ENCODE measurements at regions not wholly inside any gene's neighbourhood (a gene's known extent, or its start where the extent isn't known, plus 50 kb on each side); places are given as distances from the start of the nearest gene placed in this dataset.
"Not testable (repeated sequence)": the region's sequence is repeated elsewhere in the genome, so short reads cannot be mapped to it uniquely, and the experiment has no call there.

DNA sequence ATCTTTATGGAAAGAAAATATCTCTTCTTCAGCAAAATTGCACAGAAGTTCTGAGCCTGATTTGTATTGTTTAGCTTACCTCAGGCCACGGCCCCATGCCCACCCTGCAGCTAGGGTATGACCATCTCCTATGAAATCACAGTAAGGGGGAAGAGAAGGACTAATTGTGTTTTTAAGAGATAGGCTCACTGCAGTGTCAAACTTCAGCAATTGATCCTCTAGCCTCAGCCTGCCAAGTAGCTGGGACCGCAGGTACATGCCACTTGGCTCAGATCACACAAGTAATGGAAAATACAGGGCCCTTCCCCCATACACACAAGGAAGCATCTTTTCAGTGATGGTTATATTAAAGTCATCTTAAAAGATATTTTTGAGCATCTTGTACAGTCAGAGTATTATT is 60.0 kb downstream of the DMAC1 start:
- DNase-seq = no peak

DNA sequence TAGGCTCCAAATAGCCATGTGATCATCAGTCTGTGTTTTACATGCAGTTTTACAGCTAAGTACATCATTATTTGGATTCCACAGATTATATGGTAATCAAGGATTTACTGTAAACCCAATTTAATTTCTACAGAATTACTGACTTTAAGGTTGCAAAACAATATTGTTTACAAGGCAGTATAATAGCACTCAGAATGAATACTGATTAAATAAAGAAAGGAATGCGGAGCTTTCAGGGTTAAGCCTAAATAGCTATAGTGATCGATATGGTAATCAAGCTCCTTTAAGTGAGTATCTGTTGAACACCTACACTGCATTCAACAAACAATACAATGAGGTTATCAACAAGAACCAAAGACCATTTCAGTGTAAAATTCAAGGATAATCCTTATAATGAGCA is 64.3 kb downstream of the DMAC1 start:
- DNase-seq = no peak

DNA sequence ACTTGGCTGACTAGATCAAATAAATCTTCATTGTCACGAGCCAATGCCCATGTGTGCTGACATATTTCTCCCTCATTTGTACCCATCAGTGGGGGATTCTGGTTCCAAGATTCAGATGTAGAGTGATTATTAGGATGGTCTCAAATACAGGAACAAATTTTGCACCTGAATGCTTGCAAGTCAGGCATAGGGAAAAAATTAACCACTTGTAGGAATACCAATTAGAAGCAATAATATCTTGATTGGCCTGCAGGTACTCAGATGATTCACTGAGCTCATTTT is 69.5 kb downstream of the DMAC1 start:
- DNase-seq = no peak

DNA sequence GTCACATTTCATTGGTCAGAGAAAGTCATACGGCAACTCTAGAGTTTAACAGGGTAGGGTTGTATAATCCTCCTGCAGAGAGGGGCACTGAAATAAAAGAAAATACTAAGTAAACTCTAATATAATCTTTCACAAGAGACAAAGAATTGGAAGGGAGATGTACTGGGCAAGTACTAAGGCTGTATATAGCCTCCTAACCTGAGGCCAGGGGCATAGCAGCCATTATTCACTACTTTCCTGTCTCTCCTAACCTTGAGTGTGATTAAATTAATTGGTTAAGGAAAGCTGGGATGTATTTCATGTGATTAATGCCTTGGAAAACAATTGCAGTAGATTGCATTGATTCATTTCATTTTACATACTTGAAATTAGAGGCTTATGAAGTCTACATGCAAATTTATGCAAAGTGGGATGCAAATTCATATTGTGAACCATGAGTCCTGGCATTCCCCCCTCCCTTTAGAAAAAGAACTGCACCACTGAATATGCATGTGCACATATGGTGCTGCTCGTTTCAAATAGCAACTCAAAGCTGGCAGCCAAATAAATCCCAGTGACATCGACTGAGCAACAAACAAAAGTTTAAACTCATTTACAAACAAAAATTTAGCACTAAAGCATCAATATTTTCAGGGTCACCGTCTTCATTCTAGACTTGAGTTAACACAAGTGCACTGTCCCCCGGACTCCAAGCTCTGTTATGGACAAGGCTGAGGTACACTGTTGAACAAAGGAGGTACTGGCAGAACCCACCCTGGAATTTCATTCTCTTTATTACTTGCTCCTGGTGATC is 70.0 kb downstream of the DMAC1 start:
- no peak for DNase-seq

DNA sequence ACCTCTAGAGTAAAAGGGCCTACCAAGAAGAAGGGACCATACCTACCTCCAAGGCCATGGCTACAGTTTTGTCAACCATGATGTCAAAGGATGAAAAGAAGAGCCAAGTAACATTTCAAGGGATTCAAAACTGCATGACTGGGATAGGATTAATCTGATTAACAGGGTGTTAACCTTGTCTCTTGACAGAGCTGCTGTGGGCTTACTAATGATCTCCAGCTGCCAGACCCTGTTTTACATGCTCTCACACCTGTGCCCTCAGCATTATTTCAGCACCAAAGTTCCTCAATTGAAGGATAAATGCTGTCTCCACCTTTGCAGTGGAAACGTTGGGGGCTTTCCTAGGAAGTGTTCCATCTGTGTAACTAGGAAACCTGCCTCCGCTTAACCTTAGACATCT is 78.3 kb downstream of the DMAC1 start:
- DNase-seq = no peak

DNA sequence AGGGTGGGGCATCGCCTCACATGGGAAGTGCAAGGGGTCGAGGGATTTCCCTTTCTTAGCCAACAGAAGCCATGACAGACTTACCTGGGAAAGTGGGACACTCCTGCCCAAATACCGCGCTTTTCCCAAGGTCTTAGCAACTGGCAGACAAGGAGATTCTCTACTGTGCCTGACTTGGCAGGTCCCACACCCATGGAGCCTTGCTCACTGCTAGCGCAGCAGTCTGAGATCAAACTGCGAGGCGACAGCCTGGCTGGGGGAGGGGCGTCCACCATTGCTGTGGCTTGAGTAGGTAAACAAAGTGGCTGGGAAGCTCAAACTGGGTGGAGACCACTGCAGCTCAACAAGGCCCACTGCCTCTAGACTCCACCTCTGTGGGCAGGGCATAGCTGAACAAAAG is 86.5 kb downstream of the DMAC1 start:
- DNase-seq = not testable (repeated sequence)

DNA sequence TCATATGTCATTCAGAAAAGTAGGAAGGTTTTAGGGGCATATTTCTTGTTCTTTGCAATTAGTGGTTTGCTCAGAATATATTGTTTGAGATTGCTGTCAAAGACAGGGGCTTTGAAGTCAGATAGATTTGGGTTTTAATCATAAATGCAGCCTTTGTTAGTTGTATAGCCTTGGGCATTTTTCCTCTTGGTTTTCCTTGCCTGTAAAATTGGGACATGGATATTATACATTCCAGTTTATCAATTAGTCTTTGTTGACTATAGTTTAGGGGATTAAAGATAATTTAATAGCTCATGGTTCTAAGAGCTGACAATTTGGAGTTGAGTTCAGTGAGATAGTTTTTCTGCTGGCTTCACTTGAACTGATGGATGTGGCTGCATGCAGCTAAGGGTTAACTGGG is 88.9 kb downstream of the DMAC1 start:
- DNase-seq = no peak

DNA sequence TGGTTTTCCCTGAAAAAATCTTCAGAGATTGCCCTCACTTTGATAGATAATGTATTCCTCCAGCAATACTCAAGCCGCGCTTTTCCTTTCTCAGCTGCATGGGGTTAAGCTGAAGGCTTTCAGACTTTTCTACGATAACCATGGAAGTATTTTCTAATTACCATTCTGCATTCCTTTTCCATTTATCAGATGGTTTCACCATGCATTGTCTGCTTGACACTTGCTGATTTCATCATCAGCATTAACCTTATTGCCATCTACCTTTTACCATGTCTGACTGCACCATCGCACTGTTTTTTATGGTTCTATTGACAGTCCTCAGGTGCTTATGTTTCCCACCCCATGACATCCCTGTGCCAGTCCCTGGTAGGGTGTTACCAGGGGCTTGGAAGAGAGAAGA is 91.6 kb downstream of the DMAC1 start:
- DNase-seq = no peak

DNA sequence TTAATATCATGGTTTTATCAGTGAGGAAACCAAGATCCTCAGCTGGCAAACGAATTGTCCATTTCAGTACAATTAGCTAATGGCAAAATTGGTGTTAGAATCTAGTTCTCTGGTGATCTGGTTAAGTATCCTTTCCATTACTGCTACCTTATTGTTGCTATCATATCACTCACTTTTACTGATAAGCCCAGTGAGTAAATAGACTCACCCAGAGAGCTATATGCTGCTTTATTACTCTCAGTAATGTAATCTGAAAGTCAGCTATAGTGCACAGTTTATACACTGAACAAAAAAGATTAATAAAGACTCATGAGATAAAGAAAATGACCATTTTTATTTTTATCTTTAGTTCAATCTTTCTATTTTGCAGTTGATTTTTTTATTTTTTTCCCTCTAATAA is 95.0 kb downstream of the DMAC1 start:
- no peak for DNase-seq

DNA sequence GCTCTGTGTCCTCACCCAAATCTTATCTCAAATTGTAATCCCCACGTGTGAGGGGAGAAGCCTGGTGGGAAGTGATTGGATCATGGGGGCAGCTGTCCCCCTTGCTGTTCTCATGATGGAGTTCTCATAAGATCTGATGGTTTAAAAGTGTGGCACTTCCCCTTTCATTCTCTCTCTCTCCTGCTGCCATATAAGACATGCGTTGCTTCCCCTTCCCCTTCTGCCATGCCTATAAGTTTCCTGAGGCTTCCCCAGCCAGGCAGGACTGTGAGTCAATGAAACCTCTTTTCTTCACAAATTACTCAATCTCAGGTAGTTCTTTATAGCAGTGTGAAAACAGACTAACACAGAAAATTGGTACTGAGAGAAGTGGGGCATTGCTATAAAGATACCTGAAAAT is 107.7 kb downstream of the DMAC1 start:
- no peak for DNase-seq

DNA sequence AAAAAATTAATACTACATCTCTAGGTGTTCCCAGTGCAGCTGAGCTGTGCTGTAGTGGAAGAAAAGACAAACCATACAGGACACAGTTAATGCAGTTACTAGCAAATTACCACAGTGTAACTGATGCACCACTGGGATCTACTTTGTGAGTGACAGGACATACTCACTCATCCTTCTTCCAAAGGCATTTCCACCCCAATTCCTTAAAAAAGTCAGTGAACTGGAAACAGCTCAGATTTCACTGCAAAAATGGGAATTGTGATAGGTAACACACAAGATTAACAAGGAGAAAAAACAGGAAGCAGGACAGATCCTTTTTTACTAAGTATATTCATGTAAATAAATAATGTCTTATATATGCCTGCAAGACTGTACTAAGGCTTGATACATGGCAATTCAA is 109.6 kb downstream of the DMAC1 start:
- DNase-seq = no peak

DNA sequence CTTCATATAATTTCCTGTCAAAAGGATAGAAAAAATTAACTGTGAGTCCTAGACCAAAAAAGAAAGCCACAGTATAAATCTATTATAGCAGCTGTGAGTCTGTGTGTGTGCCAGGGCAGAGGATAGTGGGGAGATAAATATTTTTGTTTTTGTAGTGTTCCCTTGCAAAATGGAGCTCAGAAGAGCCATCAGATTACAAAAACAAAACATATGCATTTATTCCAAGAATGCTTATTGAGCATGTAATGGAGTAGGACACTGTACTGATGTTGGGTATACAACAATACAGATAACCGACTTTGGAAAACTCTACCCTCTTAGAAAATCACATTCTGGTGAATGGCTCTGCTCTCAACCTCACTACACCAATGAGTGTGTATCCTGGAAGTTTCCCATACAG is 111.0 kb downstream of the DMAC1 start:
- no peak for DNase-seq

DNA sequence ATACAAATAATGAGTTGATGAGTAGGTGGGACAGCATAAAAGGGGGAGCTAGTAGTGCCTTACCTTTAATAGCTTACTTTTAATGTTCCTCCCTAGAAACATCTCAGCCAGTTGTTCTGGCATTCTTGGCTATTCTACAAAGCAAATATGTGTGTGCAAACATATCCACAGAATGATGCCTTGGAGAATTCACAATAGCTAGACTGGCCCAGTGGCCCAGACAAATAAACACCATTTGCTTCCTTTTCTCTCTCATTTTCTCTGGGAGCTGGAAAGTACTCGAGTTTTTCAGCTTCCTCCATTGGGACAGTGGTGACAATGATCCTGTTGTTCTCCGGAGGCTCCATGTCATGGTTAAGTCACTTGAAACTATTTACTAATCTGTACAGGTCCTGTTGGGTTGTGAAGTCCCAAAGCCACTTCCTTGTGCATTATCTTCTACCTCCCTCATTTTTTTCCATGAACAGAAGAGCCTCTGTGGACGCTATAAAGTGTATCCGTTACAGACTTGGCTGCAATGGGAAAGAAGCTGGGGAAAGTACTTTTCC is 122.9 kb downstream of the DMAC1 start:
- no peak for DNase-seq

DNA sequence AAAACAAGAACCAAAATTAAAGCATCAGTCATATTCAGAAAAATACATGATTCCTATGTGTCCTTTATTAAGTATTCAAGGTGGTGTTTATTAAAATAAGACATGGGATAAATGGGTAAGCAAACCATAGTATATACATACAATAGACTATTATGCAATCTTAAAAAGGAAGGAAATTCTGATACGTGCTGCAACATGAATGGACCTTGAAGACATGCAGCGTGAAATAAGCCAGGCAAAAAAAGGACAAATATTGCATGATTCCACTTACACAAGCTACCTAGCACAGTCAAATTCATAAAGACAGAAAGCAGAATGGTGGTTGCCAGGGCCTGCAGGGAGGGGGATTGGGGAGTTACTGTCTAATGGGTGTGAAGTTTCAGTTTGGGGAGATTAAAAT is 127.7 kb downstream of the DMAC1 start:
- DNase-seq = no peak

DNA sequence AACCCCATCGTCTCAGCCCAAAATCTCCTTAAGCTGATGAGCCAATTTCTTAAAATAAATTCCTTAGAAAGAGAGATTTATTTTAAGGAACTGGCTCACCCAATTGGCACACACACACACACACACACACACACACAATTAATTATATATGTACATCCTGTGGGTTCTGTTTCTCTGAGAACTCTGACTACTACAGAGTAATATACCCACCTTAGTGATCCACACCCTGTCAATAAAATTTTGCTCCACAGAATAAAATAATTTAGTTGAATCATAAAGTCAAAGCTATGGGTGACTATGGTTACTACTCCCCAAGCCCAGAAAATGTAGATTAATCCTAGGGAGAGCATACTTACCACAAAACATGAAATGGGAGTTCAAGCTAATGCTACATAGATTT is 131.0 kb downstream of the DMAC1 start:
- no peak for DNase-seq

DNA sequence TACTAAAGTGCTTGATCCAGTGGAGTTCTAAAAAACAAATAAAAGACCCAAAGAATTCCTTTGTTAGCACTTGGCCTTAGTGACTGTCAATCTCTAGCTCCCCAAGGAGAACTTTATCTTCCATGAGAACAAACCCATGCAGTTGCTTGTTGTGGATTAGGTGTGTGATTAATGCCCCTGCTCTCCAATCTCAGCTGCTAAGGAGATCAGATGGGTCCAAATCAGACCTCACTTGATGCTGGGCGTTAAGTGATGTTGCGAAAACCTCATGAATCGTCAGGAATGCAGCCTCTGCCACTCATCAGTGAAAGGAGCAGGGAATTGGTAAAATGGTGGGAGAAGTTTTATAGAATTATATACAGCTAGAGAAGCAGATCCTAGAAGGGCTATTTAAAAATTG is 133.7 kb downstream of the DMAC1 start:
- no peak for DNase-seq

DNA sequence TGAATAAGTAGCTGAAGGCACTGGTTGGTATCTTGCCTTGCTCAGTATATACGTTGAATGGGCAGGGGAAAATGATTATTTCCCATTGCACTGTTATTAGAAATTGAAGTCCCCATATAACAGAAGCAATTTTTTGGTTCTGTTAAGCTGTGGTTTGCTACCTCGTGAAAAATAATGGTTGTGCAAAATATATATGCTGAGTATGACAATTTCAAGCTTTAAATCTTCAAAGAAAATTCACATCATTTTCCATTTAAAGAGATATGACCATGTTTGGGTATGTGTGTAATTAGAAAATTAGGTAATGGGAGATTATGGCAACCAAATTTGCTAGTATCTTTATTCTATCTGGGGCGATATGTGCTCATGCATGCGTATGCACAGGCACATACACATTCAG is 139.8 kb downstream of the DMAC1 start:
- no peak for DNase-seq

DNA sequence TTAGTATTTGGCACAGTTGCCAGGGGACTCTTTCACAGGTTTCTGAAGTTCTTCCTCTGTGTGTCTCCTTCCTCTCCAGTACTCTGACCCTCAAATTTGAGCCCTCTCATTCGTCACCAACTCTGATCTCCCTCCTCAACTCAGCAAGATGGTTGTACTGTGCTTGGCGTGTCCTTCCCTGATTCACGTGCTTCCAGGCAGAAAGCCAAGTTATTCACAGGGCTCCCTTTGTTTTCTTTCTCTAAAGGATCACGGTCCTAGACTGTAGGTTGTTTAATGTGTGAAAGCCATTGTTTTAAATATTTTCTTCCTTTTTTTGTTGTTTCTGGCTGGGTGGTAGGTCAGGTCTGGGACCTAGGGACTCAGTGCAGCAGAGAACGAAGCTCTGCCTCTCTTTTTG is 142.9 kb downstream of the DMAC1 start:
- DNase-seq = no peak

DNA sequence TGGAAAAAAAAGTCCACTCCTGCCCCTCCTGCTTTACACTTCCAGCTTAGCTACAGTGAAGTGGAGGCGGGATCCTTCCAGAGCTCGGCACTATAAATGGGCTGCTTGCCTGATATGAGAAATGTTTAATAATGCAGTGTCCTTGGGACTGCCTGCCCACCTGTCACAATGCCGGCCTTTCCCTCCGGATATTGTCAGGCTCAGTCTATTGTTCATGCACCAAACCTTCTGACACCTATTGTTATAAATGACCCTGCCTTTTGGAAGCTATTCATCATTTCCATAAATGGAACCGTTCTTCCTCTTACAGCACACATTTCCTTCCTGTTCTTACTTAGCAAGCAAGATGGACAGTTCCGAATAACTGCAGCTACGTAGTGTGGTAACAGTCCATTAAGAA is 146.3 kb downstream of the DMAC1 start:
- DNase-seq = peak; percentile 3 to 4

DNA sequence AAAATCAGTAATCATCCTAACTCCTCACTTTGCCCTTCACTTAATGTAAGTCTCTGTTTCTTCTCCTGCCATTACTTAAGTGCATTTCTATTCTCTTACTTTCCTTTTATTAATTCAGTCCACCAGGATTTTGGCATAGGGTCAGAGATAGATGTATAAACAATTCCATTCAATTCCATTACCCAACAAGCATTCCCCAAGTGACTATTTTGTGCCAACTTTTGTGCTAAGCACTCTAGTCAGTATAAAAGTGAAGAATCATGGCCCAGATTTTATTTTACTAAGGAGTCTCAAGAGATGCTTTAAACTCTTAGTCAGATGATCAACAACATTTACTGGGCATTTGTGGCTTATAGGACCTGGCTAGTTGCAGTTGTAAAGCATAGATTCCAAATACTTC is 159.3 kb downstream of the DMAC1 start:
- no peak for DNase-seq

DNA sequence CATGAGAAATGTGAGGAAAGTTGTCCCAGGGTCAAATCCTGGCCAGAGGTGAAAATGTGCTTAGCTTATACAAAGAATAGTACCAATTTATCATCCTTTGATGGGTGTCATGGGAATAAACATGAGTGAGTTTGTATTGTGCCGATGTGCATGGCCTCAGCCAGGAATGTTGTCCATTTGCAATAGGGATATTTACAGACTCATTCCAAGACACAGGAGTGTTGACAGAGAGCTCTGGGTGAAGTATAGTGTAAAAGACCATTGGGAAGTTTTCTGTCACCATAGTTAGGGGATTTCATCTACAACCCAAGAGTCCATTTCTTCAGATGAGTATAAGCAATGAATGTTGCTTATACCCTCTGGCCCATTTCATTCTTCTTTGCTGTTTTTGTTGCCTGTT is 160.1 kb downstream of the DMAC1 start:
- DNase-seq = no peak

DNA sequence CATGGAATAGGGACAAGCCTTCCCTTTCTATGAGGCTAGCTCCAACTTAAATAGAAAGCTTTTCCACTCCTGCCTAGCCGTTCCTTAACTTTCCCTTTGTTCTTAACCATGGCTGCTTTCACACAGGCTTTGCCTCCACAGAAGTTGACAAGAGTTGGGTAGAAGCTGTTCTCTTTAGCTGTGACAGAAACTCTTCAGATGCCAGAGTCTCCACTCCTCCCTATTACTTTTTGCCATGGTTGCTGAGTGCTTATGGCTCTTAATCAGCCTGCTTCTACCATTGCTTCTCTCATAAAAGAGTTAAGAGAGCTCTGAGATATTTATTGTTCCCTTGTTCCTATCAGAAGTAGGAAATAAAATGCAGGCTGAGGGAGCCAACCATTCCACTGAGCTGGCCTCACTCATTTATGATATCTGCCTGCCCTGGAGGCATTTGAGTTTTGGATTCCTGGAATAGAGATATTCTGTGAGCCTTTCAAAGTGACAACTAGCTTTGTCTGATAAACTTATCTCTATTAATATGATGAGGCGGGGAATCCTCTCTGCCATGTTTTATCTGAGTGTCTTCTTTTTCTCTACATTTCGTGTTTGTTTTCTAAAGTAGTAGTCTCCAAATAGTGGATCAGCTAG is 162.6 kb downstream of the DMAC1 start:
- no peak for DNase-seq

DNA sequence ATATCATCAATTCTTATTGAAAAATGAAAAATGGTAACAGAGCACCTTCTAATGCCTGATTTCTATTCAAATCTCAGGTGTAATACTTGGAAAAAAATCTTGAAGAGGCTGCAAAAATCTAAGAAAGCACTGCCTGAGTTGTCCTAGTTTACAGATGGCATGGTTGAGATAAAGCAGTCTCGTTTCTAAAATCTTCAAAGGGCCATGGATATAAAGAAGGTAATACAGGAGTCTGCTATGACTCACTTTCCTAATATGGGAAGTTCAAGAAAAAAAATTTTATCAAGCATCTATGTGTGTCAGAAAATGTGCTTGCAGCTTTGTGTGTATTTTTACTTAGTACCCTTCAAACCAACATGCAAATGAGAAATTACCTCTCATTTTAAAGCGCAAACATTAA is 163.3 kb downstream of the DMAC1 start:
- no peak for DNase-seq

DNA sequence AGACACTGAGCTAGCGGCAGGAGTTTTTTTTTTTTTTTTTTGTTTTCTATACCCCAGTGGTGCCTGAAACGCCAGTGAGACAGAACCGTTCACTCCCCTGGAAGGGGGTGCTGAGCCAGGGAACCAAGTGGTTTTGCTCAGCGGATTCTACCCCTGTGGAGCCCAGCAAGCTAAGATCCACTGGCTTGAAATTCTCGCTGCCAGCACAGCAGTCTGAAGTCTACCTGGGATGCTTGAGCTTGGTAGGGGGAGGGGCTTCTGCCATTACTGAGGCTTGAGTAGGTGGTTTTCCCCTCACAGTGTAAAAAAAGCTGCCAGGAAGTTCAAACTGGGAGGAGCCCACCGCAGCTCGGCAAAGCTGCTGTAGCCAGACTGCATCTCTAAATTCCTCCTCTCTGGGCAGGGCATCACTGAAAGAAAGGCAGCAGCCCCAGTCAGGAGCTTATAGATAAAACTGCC is 173.0 kb downstream of the DMAC1 start:
- not testable (repeated sequence) for DNase-seq

DNA sequence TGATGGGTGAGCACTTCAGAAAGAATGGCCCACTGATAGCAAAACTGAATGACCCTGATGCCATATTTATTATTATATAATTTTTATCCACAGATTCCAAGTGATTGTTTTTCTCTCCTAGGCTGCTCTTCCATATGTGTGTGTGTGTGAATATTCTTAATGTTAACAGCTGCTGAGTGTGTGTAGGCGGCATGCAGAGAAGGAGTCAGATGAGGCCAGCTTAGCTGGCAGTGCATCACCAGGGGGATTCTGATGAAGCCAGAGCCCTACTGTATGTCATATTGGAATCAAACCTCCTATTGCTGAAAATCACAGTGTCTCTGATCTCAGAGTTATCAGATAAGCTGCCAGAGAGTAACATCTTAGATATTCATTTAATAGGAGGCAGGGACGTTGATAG is 177.1 kb downstream of the DMAC1 start:
- DNase-seq = no peak

Measured in AML-193 (cell line).